ENCODE measurements at regions not wholly inside any gene's neighbourhood (a gene's known extent, or its start where the extent isn't known, plus 50 kb on each side); places are given as distances from the start of the nearest gene placed in this dataset.

DNA sequence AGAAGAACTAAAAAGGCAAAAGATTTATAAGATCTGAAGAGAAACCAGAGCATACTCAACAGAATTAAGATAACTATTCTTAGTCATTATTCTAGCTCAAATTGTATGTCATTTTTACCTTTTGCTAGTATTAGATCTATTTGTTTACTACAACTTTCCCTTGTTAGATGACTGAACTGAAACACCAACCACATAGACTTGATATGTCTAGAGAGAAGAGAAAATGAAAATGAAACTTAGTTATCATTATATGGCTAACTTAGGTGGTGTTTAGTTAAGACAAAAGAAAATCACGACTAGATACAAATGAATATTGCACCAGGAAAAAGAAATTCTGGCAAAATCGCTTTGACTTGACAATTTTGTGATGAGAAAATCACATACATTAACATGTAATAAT is 690.8 kb downstream of the PCDH18 start:
- no peak for DNase-seq (ENCODE audit: low spot score)

GRCh38 chr4:136838607-136839006 is 693.7 kb downstream of the PCDH18 start:
- DNase-seq (ENCODE audit: low spot score) = no peak

- DNase-seq (ENCODE audit: low spot score) = no peak
Measured at GRCh38 chr4:136831553-136831952, 700.7 kb downstream of the PCDH18 start.

GRCh38 chr4:136829280-136829679 is 703.0 kb downstream of the PCDH18 start:
- DNase-seq (ENCODE audit: low spot score) = no peak

GRCh38 chr4:136823020-136823419 is 709.3 kb downstream of the PCDH18 start:
- DNase-seq (ENCODE audit: low spot score) = no peak

GRCh38 chr4:136818811-136819330 is 713.4 kb downstream of the PCDH18 start:
- DNase-seq (ENCODE audit: low spot score) = no peak

DNA sequence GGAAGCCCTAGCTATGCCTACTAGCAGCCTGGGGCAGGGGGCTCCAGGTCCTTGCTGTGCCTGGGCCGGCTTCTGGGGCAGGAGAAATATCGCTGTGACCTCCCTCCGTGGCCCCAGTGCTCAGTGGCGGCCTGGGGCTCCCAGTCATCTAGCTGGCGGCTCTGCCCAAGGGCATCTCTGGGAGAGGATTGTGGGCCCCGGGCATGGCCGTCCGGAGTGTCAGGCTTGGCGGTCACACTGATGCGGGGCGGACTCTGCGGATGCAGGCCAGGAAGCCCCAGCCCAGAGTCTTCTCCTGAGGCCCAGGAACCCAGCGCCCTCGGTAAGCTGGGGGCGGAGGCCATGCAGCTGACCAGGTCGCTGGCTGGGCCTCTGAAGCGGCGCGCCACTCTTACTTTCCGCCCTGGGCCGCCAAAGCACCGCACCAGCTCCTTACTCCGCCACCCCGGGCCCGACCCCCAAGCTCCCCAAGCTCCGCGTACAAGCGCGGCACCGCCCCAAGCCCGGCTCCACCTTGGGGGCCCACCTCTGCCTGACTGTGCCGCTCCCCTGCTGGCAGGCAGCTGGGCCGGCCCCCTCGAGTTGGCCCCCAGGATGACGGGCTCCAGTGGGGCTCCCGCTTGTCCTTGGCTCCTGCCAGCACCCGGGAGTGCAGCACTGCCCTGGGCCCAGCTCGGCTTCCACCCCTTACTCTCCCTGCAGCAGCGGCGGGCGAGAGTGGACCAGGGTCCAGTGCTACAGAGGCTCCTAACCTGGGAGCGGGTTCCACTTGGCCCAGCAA is 720.0 kb downstream of the PCDH18 start:
- DNase-seq (ENCODE audit: low spot score) = no peak

DNA sequence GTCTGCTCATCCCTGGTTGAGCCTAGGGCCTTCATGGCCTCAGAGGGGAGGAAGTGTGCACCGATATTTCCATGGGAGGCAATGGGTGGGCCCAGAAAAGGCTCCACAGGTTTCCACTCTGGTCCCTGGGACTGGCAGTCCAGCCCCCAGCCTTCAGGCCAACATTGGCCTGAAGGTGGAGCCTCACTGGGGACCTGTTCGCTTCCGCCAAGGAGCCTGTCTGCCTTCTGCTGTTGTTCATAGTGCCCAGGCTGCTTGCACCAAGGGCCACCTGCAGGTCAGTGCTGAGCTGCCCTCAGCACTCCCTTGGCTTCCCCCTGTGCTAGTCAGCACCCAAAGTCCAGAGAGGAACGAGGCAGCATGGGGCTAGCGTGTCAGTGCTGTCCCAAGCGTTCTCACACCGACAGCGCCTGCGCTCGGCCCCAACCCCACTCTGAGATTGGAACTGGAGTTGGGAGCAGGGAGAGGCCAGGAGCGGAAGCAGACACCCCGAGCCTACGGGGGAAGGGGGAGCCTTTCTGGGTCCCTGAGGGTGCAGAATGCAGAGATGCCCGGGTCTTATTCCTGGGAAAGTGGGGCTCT is 720.7 kb downstream of the PCDH18 start:
- no peak for DNase-seq (ENCODE audit: low spot score)

DNA sequence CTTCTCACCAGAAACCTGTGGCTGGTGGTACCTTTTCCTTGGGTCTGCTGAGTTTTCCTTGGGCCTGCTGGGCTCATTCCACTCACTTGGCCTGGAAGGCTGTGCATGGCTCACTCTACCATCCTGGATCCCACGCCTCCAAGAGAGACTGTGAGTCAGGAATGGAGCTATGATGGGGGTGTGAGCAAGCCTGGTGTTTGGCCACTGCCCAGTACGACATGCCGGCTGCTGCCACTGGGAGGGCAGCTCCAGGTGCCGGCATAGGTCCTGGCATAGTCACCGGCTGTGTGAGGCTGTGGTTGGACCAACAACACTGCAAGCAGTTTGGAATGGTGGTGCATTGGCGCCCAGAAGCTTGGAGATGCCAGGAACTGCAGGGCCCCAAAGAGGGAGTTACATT is 721.7 kb downstream of the PCDH18 start:
- DNase-seq (ENCODE audit: low spot score) = no peak

DNA sequence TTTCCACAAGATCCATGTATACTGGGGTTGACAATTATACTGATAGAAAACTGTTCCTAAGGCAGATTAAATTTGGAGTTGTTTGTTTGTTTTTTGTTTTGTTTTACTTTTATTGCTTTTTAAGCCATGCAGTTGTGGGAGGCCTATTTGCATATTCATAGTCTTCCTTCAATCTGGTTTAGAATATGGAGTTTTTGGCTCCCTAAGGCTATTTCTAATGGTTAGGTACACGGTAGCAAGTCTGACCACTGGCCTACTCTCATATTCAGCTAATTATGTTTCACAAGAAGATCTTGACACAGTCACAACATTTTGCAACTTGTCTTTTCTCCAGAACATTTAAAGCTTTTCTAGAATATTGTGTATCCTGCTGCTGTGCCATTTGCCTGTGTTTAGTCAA is 725.5 kb downstream of the PCDH18 start:
- no peak for DNase-seq (ENCODE audit: low spot score)

- DNase-seq (ENCODE audit: low spot score) = no peak
Measured at GRCh38 chr4:136805617-136806016, 726.7 kb downstream of the PCDH18 start.

- no peak for DNase-seq (ENCODE audit: low spot score)
Measured at GRCh38 chr4:136803433-136803832, 728.9 kb downstream of the PCDH18 start.

GRCh38 chr4:136800248-136800647 is 732.0 kb downstream of the PCDH18 start:
- DNase-seq (ENCODE audit: low spot score) = no peak

DNA sequence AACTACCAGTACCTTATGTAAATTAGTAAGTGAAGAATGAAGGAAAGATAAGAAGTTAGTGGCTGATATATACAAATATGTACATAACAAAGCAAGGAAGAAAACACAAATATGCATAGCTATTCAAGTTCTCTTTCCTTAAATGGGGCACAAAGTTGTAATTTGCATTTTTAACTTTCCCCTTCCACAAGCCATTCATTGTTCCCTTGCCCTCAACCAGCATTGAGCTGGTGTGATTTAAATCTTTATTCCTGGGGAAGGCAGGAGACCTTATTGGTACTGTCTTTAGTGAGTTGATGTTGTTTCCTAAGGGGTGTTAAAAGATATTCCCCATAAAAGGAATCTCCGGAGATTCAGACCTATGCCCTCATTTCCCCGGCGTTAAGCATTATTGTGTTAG is 735.3 kb downstream of the PCDH18 start:
- no peak for DNase-seq (ENCODE audit: low spot score)

DNA sequence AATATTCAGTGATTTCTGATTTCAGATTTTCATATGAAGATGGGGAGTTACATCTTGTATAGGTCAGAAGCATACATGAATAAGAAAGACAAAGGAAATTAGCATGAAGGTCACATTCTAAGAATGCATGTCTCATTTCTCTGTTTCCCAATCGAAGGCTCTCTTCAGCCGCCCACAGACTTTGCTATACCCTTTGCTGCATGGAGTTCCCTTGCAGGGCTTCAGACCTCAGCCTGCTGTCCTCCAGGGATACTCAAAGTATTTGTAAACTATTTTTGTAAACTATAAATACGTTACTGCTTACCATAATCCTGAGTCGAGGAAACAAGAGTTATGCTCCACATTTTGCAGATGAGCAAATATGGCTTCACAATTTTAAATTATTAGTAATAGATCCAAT is 738.4 kb downstream of the PCDH18 start:
- no peak for DNase-seq (ENCODE audit: low spot score)

DNA sequence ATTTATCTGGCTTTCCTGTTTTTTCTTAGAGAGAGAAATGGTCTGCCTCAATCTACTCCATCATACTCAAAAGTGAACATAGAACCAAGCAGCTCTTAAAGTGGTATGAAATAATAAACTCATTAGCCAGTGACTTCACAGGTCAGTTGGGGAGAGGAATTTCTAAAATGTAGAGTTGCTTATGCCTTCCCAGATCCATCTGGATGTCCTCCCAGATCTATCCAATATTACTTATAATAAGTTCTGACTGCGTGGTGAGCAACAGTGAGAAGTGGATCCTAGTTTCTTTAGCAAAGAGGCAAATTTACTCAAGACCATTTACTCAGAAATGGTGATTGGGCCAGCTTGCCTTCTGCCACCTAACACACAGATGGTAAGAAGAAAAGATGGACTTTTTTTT is 748.0 kb downstream of the PCDH18 start:
- DNase-seq (ENCODE audit: low spot score) = no peak

- DNase-seq (ENCODE audit: low spot score) = no peak
Measured at GRCh38 chr4:136769717-136770116, 762.6 kb downstream of the PCDH18 start.

DNA sequence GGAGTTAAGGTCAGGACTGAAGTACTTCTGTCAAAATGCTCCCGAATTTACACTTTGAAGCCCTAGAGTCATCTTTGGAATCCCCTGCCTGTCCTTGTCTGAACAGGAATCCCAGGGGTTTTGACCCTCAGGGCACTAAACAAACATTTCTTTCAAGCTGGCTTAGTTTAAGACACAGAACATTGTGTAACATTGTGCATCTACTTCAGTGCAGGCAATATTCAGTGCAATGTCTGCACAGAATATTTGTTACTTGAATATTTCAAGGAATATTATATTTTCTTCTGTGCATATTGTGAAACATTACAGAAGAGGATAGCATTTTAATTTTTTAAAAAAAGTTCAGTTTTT is 763.4 kb downstream of the PCDH18 start:
- DNase-seq (ENCODE audit: low spot score) = no peak

GRCh38 chr4:136768213-136768924 is 763.9 kb downstream of the PCDH18 start:
- no peak for DNase-seq (ENCODE audit: low spot score)

- no peak for DNase-seq (ENCODE audit: low spot score)
Measured at GRCh38 chr4:136763919-136764318, 768.4 kb downstream of the PCDH18 start.

DNA sequence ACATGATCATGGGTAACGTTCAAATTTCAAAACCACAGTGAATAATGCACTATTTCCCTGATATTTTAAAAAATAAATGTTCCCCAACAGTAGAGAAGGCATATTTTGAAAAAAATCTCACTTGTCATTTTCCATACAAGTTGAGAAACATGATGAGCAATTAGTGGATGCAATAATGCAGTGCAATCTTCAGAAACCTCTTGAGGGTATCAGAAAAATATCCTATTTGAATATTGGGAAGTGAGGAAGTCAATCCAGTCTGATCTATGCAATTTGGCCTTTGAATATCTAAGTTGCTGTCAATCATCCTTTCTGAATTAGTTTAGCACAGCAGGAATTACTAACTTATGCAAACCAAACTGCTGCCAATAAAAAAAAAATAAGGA is 776.8 kb downstream of the PCDH18 start:
- DNase-seq (ENCODE audit: low spot score) = no peak

DNA sequence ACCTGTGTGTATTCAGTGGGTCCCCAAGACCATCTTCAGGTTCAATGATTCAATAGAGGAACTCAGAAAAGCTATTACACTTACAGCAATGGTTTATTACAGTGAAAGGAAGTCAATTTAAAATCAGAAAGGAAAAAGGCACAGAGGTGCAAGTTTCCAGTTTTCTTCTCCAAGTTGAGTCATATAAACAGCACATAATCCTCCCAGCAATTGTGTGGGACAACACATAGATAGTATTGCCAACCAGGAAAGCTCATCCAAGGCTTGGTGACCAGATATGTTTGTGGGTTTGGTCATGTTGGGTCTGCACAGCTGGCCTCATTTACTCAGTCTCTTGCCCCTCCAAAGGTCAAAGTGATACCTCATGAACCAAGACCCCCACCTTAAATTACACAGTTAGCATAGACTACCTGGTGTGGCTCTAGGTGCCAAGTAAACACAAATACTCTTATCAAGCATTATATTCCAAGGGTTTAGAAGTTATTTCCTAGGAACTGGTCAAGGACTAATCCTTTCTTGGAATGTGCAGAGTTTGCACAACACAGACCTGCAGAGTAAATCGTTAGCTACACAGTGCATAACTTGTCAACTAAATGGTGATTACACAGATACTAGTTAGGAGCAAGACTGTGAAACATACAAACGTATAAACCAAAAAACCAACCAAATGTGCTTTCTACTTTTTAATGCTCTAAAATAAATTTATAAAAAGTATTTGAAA is 777.3 kb downstream of the PCDH18 start:
- DNase-seq (ENCODE audit: low spot score) = no peak

DNA sequence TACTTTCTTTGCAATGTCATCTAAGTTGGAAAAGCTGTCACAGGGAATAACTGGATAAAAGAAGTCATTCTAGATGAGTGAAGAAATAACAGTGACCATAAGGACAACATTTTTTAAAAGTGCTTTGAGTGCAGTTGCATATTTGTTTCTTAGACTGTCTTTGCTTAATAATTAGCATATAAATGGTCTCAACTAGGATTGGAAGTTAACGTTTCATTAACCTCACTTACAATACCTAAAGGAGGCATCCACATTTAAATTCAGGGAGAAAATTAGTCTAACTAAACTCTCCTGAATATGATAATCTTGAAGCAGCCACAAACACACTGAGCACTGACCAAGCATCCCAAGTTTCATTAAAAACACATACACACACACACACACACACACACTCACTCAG is 780.7 kb downstream of the PCDH18 start:
- DNase-seq (ENCODE audit: low spot score) = no peak
